HPDE6-E6E7 (cell line): ENCODE measurements at regions not wholly inside any gene's neighbourhood (a gene's known extent, or its start where the extent isn't known, plus 50 kb on each side); places are given as distances from the start of the nearest gene placed in this dataset.

Experiments used
- DNase-seq: peaks from one replicate; pipeline ENCODE4 v3.0.0; 2011; ENCODE audit warnings: missing footprints; ENCODE audit errors: extremely low spot score

DNA sequence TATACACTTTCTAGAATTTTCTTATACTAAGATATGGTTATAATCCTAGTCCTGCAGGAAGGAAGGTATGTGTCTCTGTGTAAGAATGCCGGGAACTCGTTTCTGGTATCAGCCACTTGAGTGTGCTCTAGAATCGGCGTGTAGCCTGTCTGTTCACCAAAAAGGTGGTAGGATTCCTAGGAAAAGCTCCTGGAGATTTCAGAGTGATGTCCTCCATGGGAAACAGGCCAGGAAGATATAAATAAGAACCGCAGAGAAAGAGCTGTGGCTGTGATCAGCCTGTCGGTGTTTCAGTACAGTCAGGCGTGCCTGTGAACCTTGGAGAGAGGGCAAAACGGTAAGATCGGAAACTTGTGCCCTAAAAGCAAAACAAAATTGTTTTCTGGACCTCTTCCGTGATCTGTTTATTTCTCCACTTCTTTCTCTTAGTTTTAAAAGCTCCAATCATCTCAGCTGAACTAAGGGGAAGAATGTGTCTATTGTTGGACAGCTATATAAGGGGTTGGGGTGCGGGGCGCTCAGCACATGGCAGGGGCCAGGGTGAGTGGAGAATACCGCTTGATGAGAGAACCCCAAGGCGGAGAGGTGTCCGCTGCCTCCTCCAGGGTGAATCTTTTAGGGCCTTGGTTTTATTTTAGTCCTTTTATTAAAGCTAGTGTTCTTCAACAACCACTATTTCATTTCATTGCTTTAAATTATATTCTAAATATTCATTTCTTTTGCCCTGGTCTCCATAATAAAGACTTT, 303.8 kb upstream of the TENM3 start:
- no peak for DNase-seq

DNA sequence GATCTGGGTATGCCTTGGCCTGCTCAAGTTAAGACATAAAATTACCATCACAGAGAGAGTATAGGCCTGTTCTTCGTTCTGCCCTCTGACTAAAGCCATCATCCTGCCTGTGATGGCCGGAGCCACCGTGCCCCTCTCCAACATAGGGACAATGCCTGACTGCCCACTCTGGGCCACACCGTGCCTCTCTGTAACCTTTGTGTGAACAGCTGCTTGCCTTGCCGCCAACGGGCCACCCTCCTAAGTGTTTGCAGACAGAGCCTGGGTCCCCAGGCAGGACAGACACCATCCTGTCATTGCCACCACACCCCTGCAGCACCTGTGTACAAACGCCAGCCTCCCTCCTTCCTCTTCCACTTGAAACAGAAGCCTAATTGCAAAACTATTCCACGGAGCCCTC, 298.7 kb upstream of the TENM3 start:
- DNase-seq = no peak

DNA sequence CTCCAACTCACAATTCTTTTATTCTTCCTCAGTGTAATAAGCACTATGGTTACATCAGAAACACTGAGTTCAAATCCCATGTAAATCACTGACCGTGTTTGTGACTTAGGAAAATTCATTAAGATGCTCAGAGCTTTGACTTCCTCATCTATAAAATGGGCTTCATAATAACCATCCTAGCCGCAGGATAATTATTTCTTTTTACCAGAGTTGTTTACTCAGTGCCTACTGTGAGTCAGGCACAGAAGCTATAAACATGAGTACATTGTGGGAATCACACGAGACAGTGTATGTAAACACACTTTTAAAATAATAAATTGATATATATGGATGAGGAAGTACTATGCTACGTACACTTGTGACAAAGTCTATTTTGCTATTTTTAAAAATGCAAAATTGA, 296.3 kb upstream of the TENM3 start:
- DNase-seq = no peak

- DNase-seq = no peak
These were observed 294.3 kb upstream of the TENM3 start for GRCh38 chr4:181948839-181949382.

DNA sequence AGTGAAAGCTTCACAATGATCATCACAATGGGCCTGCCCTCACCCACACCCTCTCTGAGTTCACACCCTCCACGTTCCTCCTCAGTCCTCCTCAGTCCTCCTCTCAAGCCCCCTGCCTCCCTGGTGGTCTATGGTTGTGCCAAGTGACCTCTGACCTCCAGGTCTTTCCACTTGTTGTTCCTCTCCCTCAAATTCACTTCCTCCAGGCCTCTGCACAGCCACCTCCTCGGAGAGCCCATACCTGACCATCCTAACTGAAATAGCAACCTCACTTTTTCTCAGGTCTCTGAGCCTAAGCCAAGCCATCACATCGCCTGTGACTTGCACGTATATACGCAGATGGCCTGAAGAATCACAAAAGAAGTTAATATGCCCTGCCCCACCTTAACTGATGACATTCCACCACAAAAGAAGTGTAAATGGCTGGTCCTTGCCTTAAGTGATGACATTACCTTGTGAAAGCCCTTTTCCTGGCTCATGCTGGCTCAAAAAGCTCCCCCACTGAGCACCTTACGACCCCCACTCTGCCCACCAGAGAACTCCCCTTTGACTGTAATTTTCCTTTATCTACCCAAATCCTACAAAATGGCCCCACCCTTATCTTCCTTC, 293.4 kb upstream of the TENM3 start:
- no peak for DNase-seq

- DNase-seq = no peak
These were observed 292.7 kb upstream of the TENM3 start for GRCh38 chr4:181950372-181951127.

GRCh38 chr4:181951265-181951664, 291.9 kb upstream of the TENM3 start:
- no peak for DNase-seq

- DNase-seq = peak; percentile 61
These were observed 290.7 kb upstream of the TENM3 start for GRCh38 chr4:181952478-181952877.

DNA sequence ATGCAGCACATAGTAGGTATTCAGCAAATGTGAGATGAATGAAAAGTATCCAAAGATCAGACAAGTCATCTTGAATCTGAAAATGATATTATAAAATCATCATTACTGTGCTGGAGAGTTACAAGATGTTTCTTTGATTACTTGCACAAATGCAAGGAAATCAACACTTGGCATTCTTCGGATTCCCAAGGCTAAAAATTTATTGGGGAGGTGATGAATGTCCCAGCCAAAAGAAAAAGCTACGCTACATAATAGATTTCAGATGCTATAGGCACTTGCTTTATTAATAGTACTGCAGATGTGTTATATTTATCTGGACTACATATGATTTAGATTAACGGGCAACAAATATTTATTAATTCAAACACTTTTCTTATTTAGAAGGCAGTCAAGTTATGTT, 286.7 kb upstream of the TENM3 start:
- no peak for DNase-seq

DNA sequence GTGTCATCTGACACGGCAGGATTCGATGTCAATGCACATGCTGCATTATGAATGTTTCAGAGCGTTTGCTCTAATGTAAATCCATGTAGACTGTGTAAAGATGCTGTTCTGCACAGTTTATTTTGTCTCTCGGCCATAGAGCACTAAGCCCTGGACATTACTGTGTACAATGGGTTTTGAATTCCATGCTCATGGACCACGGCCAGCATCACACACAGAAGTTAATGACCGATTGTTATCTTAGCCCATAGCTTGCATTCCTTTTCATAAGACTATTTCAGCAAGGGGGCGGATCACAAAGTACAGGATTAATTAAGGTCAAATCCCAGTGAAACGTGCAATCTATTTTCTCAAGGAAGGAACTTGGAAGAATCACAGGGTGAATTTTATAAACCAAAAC, 286.1 kb upstream of the TENM3 start:
- no peak for DNase-seq

- no peak for DNase-seq
These were observed 284.8 kb upstream of the TENM3 start for GRCh38 chr4:181958446-181958845.

GRCh38 chr4:181959121-181959520, 284.1 kb upstream of the TENM3 start:
- peak; percentile 48 for DNase-seq

- no peak for DNase-seq
These were observed 282.8 kb upstream of the TENM3 start for GRCh38 chr4:181960384-181960783.

DNA sequence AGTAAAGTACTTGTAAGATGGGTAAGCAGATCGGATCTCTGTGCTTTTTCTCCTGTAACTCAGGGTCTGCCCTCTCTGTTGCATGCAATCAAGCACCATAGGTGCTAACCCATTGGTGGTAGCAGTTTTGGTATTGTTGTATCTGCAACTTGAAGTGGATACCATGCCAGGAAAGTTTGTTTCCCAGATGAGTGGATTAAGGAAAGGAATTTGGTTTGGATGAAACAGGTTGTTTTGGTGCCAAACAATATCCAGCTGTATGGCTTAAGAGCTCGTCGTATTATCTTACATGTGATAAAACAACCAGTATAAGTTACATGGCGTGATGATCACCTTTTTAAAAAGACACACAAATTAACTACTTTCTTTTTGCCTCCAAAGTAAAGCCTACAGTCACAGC, 280.9 kb upstream of the TENM3 start:
- no peak for DNase-seq

DNA sequence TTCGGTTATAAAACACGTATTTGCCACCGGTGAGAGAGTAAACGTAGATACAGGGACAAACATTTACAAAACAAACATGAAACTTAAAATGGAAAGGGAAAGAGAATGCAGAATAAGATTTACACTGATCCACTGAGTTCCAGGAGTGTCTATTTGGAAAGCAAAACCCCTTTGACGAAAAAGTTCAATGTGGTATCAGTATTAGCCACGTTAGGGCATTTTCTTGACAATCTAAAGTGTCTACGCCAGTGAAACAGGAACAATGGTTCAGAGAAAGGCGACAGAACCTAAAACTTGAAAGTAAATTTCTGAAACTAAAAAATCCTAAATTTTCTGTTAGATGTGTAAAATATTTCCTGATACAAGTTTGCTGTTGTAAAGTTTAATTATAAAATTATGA, 278.5 kb upstream of the TENM3 start:
- DNase-seq = no peak

DNA sequence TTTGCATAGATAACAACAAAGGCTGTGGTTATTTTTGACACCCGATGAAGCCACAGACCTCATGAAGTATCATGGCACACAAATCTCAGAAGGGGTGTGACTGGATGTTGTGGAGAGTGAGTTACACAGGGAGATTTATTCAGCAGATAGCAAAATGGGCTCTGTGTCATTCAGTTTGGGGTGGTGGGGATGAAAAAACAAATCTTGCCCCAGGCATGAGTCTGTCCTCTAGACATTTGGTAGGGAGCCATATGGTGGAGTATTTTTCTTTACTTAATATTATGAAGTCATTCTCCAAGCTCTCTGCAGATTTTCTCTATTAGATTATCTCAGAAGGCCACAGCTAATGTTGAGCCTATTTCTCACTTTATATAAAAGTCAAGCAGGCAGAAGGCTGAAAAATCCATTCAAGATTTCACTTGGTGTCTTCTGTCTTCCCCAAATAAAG, 277.1 kb upstream of the TENM3 start:
- no peak for DNase-seq

- no peak for DNase-seq
These were observed 275.8 kb upstream of the TENM3 start for GRCh38 chr4:181967401-181967800.

GRCh38 chr4:181968371-181968770, 274.8 kb upstream of the TENM3 start:
- no peak for DNase-seq

- no peak for DNase-seq
These were observed 274.1 kb upstream of the TENM3 start for GRCh38 chr4:181969151-181969550.

GRCh38 chr4:181970366-181970765, 272.8 kb upstream of the TENM3 start:
- DNase-seq = no peak

DNA sequence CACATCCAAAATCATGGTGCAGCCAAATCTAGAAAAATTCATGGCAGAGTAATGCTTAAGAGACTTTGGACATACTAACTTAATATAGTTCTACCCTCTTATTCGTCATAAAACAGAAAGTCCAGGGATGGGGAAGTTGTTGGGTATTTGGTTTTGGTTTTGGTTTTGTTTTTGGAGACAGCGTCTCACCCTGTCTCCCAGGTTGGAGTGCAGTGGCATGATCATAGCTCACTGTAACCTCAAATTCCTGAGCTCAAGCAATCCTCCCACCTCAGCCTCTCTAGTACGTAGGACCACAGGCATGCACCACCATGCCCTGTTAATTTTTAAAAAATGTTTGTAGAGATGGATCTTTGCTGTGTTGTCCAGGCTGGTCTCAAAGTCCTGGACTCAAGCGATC, 271.8 kb upstream of the TENM3 start:
- DNase-seq = no peak

GRCh38 chr4:181971973-181972372, 271.2 kb upstream of the TENM3 start:
- DNase-seq = no peak

DNA sequence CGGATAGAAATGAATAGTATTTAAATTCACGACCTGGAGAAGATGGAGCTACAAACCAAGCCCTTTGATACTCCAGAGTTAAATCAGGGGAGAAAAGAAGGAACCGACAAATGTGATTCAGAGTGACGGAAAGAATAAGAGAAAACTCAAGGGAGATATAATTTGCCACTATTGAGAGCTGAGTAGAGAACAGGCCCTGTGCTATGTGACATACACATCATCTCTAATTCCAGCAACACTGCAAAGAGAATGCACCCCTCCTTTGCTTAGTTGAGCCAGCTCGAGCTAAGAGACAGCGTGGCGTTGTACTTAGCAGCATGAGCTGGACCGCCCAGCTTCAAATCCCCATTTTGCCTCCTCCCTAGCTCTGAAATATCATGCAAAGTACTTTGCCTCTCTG, 266.4 kb upstream of the TENM3 start:
- DNase-seq = no peak
